GM23248 (cell line): ENCODE measurements at regions not wholly inside any gene's neighbourhood (a gene's known extent, or its start where the extent isn't known, plus 50 kb on each side); places are given as distances from the start of the nearest gene placed in this dataset.

Source experiments
- EZH2 ChIP-seq: fragments of 200-600 bp; sonication (generic); IDR thresholded peaks from 2 replicates; pipeline ENCODE4 v1.6.1; 2018; ENCODE audit warnings: antibody characterized with exemption, mild to moderate bottlenecking; ENCODE audit not compliant: insufficient read depth, poor library complexity, severe bottlenecking
- EZH2phosphoT487 ChIP-seq: fragments of 200-600 bp; sonication (generic); IDR thresholded peaks from 2 replicates; pipeline ENCODE4 v1.6.1; 2018; ENCODE audit warnings: antibody characterized with exemption, moderate library complexity, mild to moderate bottlenecking, low read depth; ENCODE audit not compliant: insufficient read depth

GRCh38 chr17:27239046-27239445 is 54.9 kb upstream of the WSB1 start:
- no peak for TF ChIP-seq EZH2
- TF ChIP-seq EZH2phosphoT487, result no peak
